ENCODE measurements at regions not wholly inside any gene's neighbourhood (a gene's known extent, or its start where the extent isn't known, plus 50 kb on each side); places are given as distances from the start of the nearest gene placed in this dataset.

- H3K27ac Mint-ChIP-seq (ENCODE audit: unreplicated experiment) = no peak overlapping the region
- no peak overlapping the region for H3K4me3 Mint-ChIP-seq
- no peaks in the 10 kb centered on the region for H3K36me3 Mint-ChIP-seq (ENCODE audit: low read depth)
- DNase-seq (ENCODE audit: low read depth, low spot score) = no peak
- H3K9me3 Mint-ChIP-seq = peaks cover 3% of the 10 kb centered on the region
- H3K4me1 Mint-ChIP-seq = peaks cover 50% of the 10 kb centered on the region
- no peak for TF ChIP-seq CTCF (conservative IDR thresholded peaks at IDR 0.05)
- no peaks in the 10 kb centered on the region for H3K27me3 Mint-ChIP-seq (ENCODE audit: low read depth)
Measured at GRCh38 chr2:15776992-15777702, 163.2 kb upstream of the MYCN start.

- Mint-ChIP-seq H3K36me3 (ENCODE audit: low read depth) (no peaks in the 10 kb centered on the region), H3K4me1 (peaks cover 48% of the 10 kb centered on the region), H3K27me3 (ENCODE audit: low read depth) (no peaks in the 10 kb centered on the region), H3K9me3 (peaks cover 3% of the 10 kb centered on the region), H3K4me3 (no peak overlapping the region), H3K27ac (ENCODE audit: unreplicated experiment) (no peak overlapping the region)
- no peak for TF ChIP-seq CTCF (conservative IDR thresholded peaks at IDR 0.05)
- no peak for DNase-seq (ENCODE audit: low read depth, low spot score)
Measured at GRCh38 chr2:15777795-15778371, 162.5 kb upstream of the MYCN start.

GRCh38 chr2:15778529-15779219 lies 161.7 kb upstream of the MYCN start:
- Mint-ChIP-seq H3K4me3 (no peak overlapping the region), H3K27me3 (ENCODE audit: low read depth) (no peaks in the 10 kb centered on the region), H3K9me3 (peaks cover 3% of the 10 kb centered on the region), H3K36me3 (ENCODE audit: low read depth) (no peaks in the 10 kb centered on the region), H3K4me1 (peaks cover 48% of the 10 kb centered on the region), H3K27ac (ENCODE audit: unreplicated experiment) (no peak overlapping the region)
- no peak for TF ChIP-seq CTCF (conservative IDR thresholded peaks at IDR 0.05)
- no peak for DNase-seq (ENCODE audit: low read depth, low spot score)

GRCh38 chr2:15779381-15780041 lies 160.8 kb upstream of the MYCN start:
- Mint-ChIP-seq H3K4me3 (no peak overlapping the region), H3K4me1 (peaks cover 48% of the 10 kb centered on the region), H3K36me3 (ENCODE audit: low read depth) (no peaks in the 10 kb centered on the region), H3K9me3 (peaks cover 3% of the 10 kb centered on the region), H3K27me3 (ENCODE audit: low read depth) (no peaks in the 10 kb centered on the region), H3K27ac (ENCODE audit: unreplicated experiment) (no peak overlapping the region)
- DNase-seq (ENCODE audit: low read depth, low spot score) = no peak
- TF ChIP-seq CTCF (conservative IDR thresholded peaks at IDR 0.05) = no peak

GRCh38 chr2:15780234-15780633 lies 160.1 kb upstream of the MYCN start:
- Mint-ChIP-seq H3K9me3 (peaks cover under 1% of the 10 kb centered on the region), H3K4me3 (no peak overlapping the region), H3K4me1 (peaks cover 52% of the 10 kb centered on the region), H3K27ac (ENCODE audit: unreplicated experiment) (peak overlapping the region; percentile 31), H3K27me3 (ENCODE audit: low read depth) (no peaks in the 10 kb centered on the region), H3K36me3 (ENCODE audit: low read depth) (no peaks in the 10 kb centered on the region)
- peak; percentile 28 for DNase-seq (ENCODE audit: low read depth, low spot score)
- TF ChIP-seq CTCF (conservative IDR thresholded peaks at IDR 0.05) = no peak

Data from neural crest cell (in vitro differentiated cells).